ENCODE measurements at regions not wholly inside any gene's neighbourhood (a gene's known extent, or its start where the extent isn't known, plus 50 kb on each side); places are given as distances from the start of the nearest gene placed in this dataset.

GRCh38 chr7:26013551-26014083 is 138.4 kb upstream of the NFE2L3 start:
- no peak for TF ChIP-seq CTCF (IDR thresholded peaks at IDR 0.05)
- TF ChIP-seq POLR2A (IDR thresholded peaks at IDR 0.05): no peak
- no peak for DNase-seq (ENCODE audit: low spot score in 2 of 2)
- 55 to 66% methylated on average over 9 of the region's 9 CpGs for WGBS, 2 donors
- no peak overlapping the region for H3K4me3 ChIP-seq (ENCODE audit: low read depth, poor library complexity, severe bottlenecking)
- intact Hi-C loops (cut with DNase I; ENCODE audit: low total_unique reads): no loop called here

GRCh38 chr7:26022982-26023381 is 129.0 kb upstream of the NFE2L3 start:
- TF ChIP-seq POLR2A (IDR thresholded peaks at IDR 0.05): no peak
- no peak for TF ChIP-seq CTCF (IDR thresholded peaks at IDR 0.05)
- intact Hi-C loops (cut with DNase I; ENCODE audit: low total_unique reads): no loop called here
- H3K4me3 ChIP-seq (ENCODE audit: low read depth, poor library complexity, severe bottlenecking): no peak overlapping the region
- no peak for DNase-seq (ENCODE audit: low spot score in 2 of 2)
- 28 to 47% methylated on average over 3 of the region's 3 CpGs for WGBS, 2 donors

- TF ChIP-seq POLR2A (IDR thresholded peaks at IDR 0.05): no peak
- no peak for TF ChIP-seq CTCF (IDR thresholded peaks at IDR 0.05)
- H3K4me3 ChIP-seq (ENCODE audit: low read depth, poor library complexity, severe bottlenecking): no peak overlapping the region
- WGBS, 2 donors: 94 to 95% methylated on average over 3 of the region's 3 CpGs
- intact Hi-C loops (cut with DNase I; ENCODE audit: low total_unique reads): no loop called here
- no peak for DNase-seq (ENCODE audit: low spot score in 2 of 2)
Observed at GRCh38 chr7:26029911-26030310, 122.1 kb upstream of the NFE2L3 start.

GRCh38 chr7:26034391-26034790 is 117.6 kb upstream of the NFE2L3 start:
- intact Hi-C loops (cut with DNase I; ENCODE audit: low total_unique reads): no loop called here

GRCh38 chr7:26035552-26035951 is 116.4 kb upstream of the NFE2L3 start:
- TF ChIP-seq POLR2A (IDR thresholded peaks at IDR 0.05) (no peak), CTCF (IDR thresholded peaks at IDR 0.05) (no peak)
- H3K4me3 ChIP-seq (ENCODE audit: low read depth, poor library complexity, severe bottlenecking): no peak overlapping the region
- DNase-seq (ENCODE audit: low spot score in 2 of 2): no peak
- intact Hi-C loops (cut with DNase I; ENCODE audit: low total_unique reads): no loop called here

More at GRCh38 chr7:26034391-26034790, 117.6 kb upstream of the NFE2L3 start:
- no peak overlapping the region for H3K4me3 ChIP-seq (ENCODE audit: low read depth, poor library complexity, severe bottlenecking)
- no peak for DNase-seq (ENCODE audit: low spot score in 2 of 2)
- TF ChIP-seq POLR2A (IDR thresholded peaks at IDR 0.05) (no peak), CTCF (IDR thresholded peaks at IDR 0.05) (no peak)
- 74 to 78% methylated on average over 3 of the region's 3 CpGs for WGBS, 2 donors

GRCh38 chr7:26036092-26036491 is 115.9 kb upstream of the NFE2L3 start:
- no peak for TF ChIP-seq CTCF (IDR thresholded peaks at IDR 0.05)
- TF ChIP-seq POLR2A (IDR thresholded peaks at IDR 0.05): no peak
- intact Hi-C loops (cut with DNase I; ENCODE audit: low total_unique reads): no loop called here
- no peak for DNase-seq (ENCODE audit: low spot score in 2 of 2)
- 92 to 97% methylated on average over 1 of the region's 1 CpG for WGBS, 2 donors
- H3K4me3 ChIP-seq (ENCODE audit: low read depth, poor library complexity, severe bottlenecking): no peak overlapping the region
